ENCODE measurements at regions not wholly inside any gene's neighbourhood (a gene's known extent, or its start where the extent isn't known, plus 50 kb on each side); places are given as distances from the start of the nearest gene placed in this dataset.

DNA sequence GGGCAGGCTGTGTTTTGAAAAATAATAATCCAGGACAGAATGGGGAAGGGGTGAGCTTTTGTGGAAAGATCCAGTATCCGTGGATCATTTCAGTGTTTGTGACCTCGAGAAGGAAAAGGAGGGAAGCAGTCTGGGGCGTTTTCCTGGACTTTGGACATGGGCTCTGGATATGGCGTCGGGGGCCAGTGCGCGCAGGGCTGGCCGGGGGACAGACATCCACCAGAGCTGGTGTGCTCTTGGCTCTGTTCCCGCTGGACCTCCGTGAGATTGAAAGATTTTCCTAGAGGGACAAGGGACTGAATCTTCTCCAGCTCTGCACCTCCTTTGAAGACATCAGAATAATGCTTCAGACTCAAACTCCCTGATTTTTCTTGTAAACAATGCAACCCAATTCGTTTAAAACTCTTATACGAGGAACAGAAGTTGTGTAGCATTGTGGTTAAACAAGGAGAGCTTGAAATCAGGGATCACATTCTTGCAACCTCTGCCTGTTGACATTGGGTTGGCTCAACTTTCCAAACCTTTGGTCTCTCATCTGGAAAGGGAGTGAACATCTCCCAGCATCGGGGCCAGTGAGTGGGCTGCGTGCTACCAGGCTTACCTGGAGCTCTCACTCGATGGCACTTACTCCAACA lies 75.9 kb downstream of the C16orf95 start:
- H3K27ac ChIP-seq: no peak overlapping the region
- no peaks in the 10 kb centered on the region for H3K36me3 ChIP-seq (ENCODE audit: insufficient read depth in 1 of 2, low read depth in 1 of 2)
- ATAC-seq (no peak), DNase-seq (no peak)
- H3K4me3 ChIP-seq: no peak overlapping the region
- H3K9me3 ChIP-seq: no peaks in the 10 kb centered on the region
- intact Hi-C loops (cut with DNase I): no loop called here
- H3K4me1 ChIP-seq: no peaks in the 10 kb centered on the region
- TF ChIP-seq, protein P1, sequence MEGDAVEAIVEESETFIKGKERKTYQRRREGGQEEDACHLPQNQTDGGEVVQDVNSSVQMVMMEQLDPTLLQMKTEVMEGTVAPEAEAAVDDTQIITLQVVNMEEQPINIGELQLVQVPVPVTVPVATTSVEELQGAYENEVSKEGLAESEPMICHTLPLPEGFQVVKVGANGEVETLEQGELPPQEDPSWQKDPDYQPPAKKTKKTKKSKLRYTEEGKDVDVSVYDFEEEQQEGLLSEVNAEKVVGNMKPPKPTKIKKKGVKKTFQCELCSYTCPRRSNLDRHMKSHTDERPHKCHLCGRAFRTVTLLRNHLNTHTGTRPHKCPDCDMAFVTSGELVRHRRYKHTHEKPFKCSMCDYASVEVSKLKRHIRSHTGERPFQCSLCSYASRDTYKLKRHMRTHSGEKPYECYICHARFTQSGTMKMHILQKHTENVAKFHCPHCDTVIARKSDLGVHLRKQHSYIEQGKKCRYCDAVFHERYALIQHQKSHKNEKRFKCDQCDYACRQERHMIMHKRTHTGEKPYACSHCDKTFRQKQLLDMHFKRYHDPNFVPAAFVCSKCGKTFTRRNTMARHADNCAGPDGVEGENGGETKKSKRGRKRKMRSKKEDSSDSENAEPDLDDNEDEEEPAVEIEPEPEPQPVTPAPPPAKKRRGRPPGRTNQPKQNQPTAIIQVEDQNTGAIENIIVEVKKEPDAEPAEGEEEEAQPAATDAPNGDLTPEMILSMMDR (IDR thresholded peaks at IDR 0.05): no peak
- H3K27me3 ChIP-seq (ENCODE audit: insufficient read depth in 3 of 3, low read length in 2 of 3): no peaks in the 10 kb centered on the region
- 82 to 88% (median 84%) methylated on average over 15 of the region's 15 CpGs for WGBS, 3 donors

DNA sequence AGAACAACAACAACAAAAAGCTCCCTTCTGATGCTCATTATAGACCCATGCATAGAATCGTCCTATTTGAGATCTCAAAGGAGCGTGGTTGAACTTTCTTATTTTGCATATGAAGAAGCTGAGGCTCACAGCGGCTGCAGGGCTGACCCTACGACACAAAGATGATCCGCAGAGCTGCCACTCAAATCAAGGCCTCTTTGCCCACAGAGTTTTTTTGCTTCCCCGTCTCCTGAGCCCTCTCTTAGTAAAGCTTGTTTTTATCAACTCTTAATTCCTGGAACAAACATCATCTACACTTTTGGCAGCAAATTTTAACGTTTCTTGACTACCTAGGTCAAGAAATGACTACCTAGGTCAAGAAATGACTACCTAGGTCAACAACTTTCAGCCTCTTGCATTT lies 73.7 kb downstream of the C16orf95 start:
- 79 to 83% (median 81%) methylated on average over 7 of the region's 7 CpGs for WGBS, 3 donors

DNA sequence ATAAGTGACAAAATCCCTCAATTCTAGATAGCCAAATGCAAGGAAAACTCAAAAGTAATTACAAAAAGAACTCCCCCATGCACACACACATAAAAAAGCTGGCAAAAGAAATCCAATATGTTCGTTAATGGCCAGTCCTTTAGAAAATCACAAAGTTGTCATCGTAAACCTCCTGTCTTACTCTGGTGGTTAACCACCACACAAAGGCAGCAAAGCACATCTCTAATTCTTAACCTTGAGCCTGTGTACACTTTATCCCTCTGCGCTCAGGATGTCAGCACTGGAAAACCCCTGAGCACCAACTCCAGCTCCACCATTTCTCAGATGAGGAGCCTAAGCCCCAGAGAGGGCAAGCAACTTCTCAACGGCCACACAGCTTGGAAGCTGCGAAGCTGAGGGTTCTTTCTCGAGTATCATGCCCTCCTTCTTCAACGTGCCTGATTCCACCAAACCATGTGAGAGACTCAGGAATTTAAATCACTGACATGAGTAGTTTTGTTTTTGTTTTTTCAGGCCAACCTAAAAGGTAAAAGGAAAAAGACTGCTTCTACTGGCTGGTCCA lies 72.5 kb downstream of the C16orf95 start:
- 60 to 75% (median 73%) methylated on average over 7 of the region's 7 CpGs for WGBS, 3 donors
- ATAC-seq (no peak), DNase-seq (no peak)
- intact Hi-C loops (cut with DNase I): no loop called here
- Histone ChIP-seq H3K27me3 (ENCODE audit: insufficient read depth in 3 of 3, low read length in 2 of 3) (no peaks in the 10 kb centered on the region), H3K9me3 (no peaks in the 10 kb centered on the region), H3K27ac (no peak overlapping the region), H3K4me3 (no peak overlapping the region), H3K36me3 (ENCODE audit: insufficient read depth in 1 of 2, low read depth in 1 of 2) (no peaks in the 10 kb centered on the region), H3K4me1 (peaks cover 5% of the 10 kb centered on the region)
- TF ChIP-seq, protein P1 (IDR thresholded peaks at IDR 0.05): no peak

More for the DNA sequence above, 73.7 kb downstream of the C16orf95 start:
- intact Hi-C loops (cut with DNase I): no loop called here
- no peaks in the 10 kb centered on the region for H3K27me3 ChIP-seq (ENCODE audit: insufficient read depth in 3 of 3, low read length in 2 of 3)
- no peak overlapping the region for H3K4me3 ChIP-seq
- no peak for ATAC-seq
- no peaks in the 10 kb centered on the region for H3K36me3 ChIP-seq (ENCODE audit: insufficient read depth in 1 of 2, low read depth in 1 of 2)
- no peak for DNase-seq
- no peak overlapping the region for H3K27ac ChIP-seq
- no peaks in the 10 kb centered on the region for H3K9me3 ChIP-seq
- TF ChIP-seq, protein P1 (IDR thresholded peaks at IDR 0.05): no peak
- H3K4me1 ChIP-seq: peaks cover 5% of the 10 kb centered on the region

DNA sequence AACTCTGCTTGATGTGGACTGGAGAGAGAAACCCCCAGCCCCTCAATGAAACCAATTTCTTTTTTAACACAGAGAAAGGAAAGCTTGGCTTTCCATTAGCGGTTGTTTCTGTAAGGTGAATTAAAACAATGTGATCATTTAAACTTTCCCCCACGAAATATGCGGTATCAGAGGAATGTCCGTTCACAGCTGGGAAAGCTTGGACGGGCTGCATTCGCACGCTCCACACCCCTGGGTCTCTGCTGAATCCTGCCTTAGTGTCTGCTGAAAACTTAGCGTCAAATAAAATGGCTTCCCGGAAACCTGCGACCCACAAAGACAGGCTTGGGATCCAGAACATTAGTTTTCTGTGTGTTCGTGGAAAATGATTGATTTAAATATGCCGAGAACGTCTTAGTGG lies 71.7 kb downstream of the C16orf95 start:
- no peaks in the 10 kb centered on the region for H3K27me3 ChIP-seq (ENCODE audit: insufficient read depth in 3 of 3, low read length in 2 of 3)
- H3K9me3 ChIP-seq: no peaks in the 10 kb centered on the region
- no peak for DNase-seq
- no peaks in the 10 kb centered on the region for H3K36me3 ChIP-seq (ENCODE audit: insufficient read depth in 1 of 2, low read depth in 1 of 2)
- H3K4me1 ChIP-seq: peaks cover 5% of the 10 kb centered on the region
- ATAC-seq: no peak
- 74 to 80% (median 77%) methylated on average over 13 of the region's 13 CpGs for WGBS, 3 donors
- TF ChIP-seq, protein P1 (IDR thresholded peaks at IDR 0.05): no peak
- H3K27ac ChIP-seq: no peak overlapping the region
- no peak overlapping the region for H3K4me3 ChIP-seq
- intact Hi-C loops (cut with DNase I): no loop called here

Measured in psoas muscle (tissue), 7 donors.